Neural crest cell (in vitro differentiated cells): ENCODE measurements at regions not wholly inside any gene's neighbourhood (a gene's known extent, or its start where the extent isn't known, plus 50 kb on each side); places are given as distances from the start of the nearest gene placed in this dataset.

Experiments
- DNase-seq: peaks from one replicate; pipeline ENCODE4 v3.0.0; 2021; ENCODE audit warnings: low read depth, mixed read lengths, low spot score
- H3K27ac Mint-ChIP-seq: one replicate; pipeline ENCODE4 v1.8.0; 2021; ENCODE audit warnings: mild to moderate bottlenecking, mixed read lengths; ENCODE audit not compliant: unreplicated experiment
- H3K27me3 Mint-ChIP-seq: 2 replicates; pipeline ENCODE4 v1.8.0; 2021; ENCODE audit warnings: low read depth, mild to moderate bottlenecking, mixed read lengths
- H3K36me3 Mint-ChIP-seq: 2 replicates; pipeline ENCODE4 v1.8.0; 2021; ENCODE audit warnings: low read depth, mild to moderate bottlenecking, mixed read lengths
- H3K4me1 Mint-ChIP-seq: 2 replicates; pipeline ENCODE4 v1.8.0; 2021; ENCODE audit warnings: mixed read lengths
- H3K4me3 Mint-ChIP-seq: one replicate; pipeline ENCODE4 v1.8.0; 2021; ENCODE audit warnings: mild to moderate bottlenecking, mixed read lengths
- H3K9me3 Mint-ChIP-seq: 2 replicates; pipeline ENCODE4 v1.8.0; 2021; ENCODE audit warnings: mixed read lengths
- CTCF ChIP-seq: fragments of 200-600 bp; sonication (generic); conservative IDR thresholded peaks from 2 replicates; pipeline ENCODE4 v1.5.0; 2021; ENCODE audit warnings: antibody characterized with exemption, mild to moderate bottlenecking

GRCh38 chr13:29929062-29929847 is 78.8 kb upstream of the UBL3 start:
- no peak for DNase-seq
- no peaks in the 10 kb centered on the region for H3K27me3 Mint-ChIP-seq
- H3K36me3 Mint-ChIP-seq: no peaks in the 10 kb centered on the region
- no peak overlapping the region for H3K27ac Mint-ChIP-seq
- no peak overlapping the region for H3K4me3 Mint-ChIP-seq
- no peaks in the 10 kb centered on the region for H3K9me3 Mint-ChIP-seq
- peaks cover 12% of the 10 kb centered on the region for H3K4me1 Mint-ChIP-seq
- no peak for TF ChIP-seq CTCF

GRCh38 chr13:29926098-29926476 is 75.7 kb upstream of the UBL3 start:
- no peak overlapping the region for H3K27ac Mint-ChIP-seq
- H3K27me3 Mint-ChIP-seq: no peaks in the 10 kb centered on the region
- H3K4me1 Mint-ChIP-seq: peaks cover 31% of the 10 kb centered on the region
- H3K4me3 Mint-ChIP-seq: no peak overlapping the region
- TF ChIP-seq CTCF: no peak
- no peaks in the 10 kb centered on the region for H3K36me3 Mint-ChIP-seq
- no peaks in the 10 kb centered on the region for H3K9me3 Mint-ChIP-seq
- no peak for DNase-seq

DNA sequence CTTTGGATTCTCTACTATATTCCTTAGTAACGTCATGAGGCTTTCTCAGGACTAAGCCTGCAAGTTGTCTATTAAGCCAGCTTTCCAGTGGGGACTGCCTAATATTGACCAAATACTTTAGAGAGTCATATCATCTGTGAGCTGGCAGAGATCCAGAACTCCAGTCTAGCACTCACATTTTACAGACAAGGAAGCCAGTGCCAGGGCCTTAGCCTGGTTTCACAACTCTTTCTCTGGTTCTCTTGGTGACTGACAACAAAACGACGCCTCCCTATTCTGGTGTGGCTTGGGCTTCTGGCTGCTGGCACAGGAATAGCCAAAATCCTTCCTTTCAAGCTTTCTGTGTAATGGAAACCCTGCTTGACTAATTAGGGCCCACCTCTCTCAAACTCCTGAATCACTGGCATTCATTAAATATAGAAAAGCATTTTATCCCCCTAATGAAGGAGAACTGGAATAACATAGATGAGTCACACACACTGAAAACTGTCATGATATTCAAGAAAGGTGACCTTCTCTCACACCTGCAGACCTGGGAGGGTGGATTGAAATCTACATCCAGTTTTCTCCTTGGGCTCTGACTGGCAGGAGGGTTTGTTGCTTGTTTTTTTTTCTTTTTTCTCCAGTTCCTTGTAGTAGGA is 75.2 kb upstream of the UBL3 start:
- H3K9me3 Mint-ChIP-seq: no peaks in the 10 kb centered on the region
- H3K4me1 Mint-ChIP-seq: peaks cover 34% of the 10 kb centered on the region
- H3K4me3 Mint-ChIP-seq: no peak overlapping the region
- no peak for DNase-seq
- H3K27ac Mint-ChIP-seq: no peak overlapping the region
- no peaks in the 10 kb centered on the region for H3K36me3 Mint-ChIP-seq
- no peak for TF ChIP-seq CTCF
- H3K27me3 Mint-ChIP-seq: no peaks in the 10 kb centered on the region

DNA sequence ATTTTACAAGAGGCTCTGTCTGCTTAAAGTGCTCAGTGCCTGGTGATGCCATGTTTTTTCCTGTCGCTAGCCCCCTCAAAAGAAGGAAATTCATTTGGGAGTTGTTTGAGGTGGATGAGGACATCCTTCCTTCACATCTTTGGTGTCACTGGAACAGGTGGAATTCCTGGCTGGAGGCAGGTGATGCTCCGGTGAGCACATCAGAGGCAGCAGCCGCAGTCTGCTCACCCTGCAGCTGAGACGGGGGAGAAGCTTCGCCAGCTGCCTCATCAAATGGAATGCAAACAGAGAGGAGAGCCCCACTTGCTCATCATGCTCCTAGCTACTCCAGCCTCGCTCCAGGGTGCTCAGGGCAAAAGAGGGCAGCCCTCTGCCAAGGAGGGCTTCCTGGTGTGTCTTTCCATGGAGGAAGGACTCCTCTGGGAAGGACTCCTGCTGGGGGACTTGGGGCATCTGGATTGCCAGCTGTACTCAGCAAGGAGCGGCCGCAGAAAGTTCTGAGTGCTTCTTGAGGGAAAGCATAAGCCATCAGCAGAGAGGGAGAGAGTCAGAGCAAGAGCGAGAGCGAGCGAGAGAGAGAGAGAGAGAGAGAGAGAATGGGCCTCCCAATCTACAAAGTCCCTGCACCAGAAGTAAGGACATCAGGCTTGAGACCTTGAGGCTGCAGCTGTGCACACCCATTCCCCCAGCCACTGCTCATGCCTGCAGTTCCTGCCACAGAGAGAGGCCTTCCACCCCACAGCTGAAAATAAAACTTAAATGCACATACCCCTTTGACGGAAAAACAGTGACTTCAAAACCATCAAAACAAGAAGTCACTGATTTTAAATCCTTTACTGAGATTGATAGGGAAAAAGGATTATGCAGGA is 74.3 kb upstream of the UBL3 start:
- peak overlapping the region; percentile 10 for H3K4me3 Mint-ChIP-seq
- peaks cover 43% of the 10 kb centered on the region for H3K4me1 Mint-ChIP-seq
- peak overlapping the region; percentile 82 for H3K27ac Mint-ChIP-seq
- peak; percentile 27 for TF ChIP-seq CTCF
- DNase-seq: no peak
- no peaks in the 10 kb centered on the region for H3K27me3 Mint-ChIP-seq
- no peaks in the 10 kb centered on the region for H3K9me3 Mint-ChIP-seq
- H3K36me3 Mint-ChIP-seq: no peaks in the 10 kb centered on the region

GRCh38 chr13:29923554-29924481 is 73.4 kb upstream of the UBL3 start:
- DNase-seq: no peak
- peak; percentile 89 for TF ChIP-seq CTCF
- Mint-ChIP-seq H3K9me3 (no peaks in the 10 kb centered on the region), H3K36me3 (no peaks in the 10 kb centered on the region), H3K4me1 (peaks cover 50% of the 10 kb centered on the region), H3K27ac (peak overlapping the region; percentile 82), H3K4me3 (no peak overlapping the region), H3K27me3 (no peaks in the 10 kb centered on the region)
